ENCODE measurements at regions not wholly inside any gene's neighbourhood (a gene's known extent, or its start where the extent isn't known, plus 50 kb on each side); places are given as distances from the start of the nearest gene placed in this dataset.
"Not testable (repeated sequence)": the region's sequence is repeated elsewhere in the genome, so short reads cannot be mapped to it uniquely, and the experiment has no call there.

- ATAC-seq (ENCODE audit: poor library complexity) (peak; percentile 43), DNase-seq (no peak)
- intact Hi-C loops (cut with DNase I) = no loop called here
Observed at GRCh38 chr18:44343570-44343969, 337.1 kb upstream of the SETBP1 start.

DNA sequence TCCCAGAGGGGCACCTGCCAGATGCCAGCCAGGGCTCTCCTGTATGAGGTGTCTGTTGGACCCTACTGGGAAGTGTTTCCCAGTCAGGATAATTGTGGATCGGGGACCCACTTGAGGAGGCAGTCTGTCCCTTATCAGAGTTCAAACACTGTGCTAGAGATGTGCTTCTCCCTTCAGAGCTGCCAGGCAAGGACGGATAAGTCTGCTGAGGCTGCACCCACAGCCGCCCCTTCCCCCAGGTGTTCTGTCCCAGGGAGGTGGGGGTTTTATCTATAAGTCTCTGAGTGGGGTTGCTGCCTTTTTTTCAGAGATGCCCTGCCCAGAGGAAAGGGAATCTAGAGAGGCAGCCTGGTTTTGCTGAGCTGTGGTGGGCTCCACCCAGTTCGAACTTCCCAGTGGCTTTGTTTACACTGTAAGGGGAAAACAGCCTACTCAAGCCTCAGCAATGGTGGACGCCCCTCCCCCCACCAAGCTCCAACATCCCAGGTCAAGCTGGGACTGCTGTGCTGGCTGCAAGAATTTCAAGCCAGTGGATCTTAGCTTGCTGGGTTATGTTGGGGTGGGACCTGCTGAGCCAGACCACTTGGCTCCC lies 324.0 kb upstream of the SETBP1 start:
- intact Hi-C loops (cut with DNase I) = no loop called here
- ATAC-seq (ENCODE audit: poor library complexity) = no peak
- DNase-seq = no peak

GRCh38 chr18:44358402-44358801 lies 322.3 kb upstream of the SETBP1 start:
- intact Hi-C loops (cut with DNase I) = no loop called here
- DNase-seq (no peak), ATAC-seq (ENCODE audit: poor library complexity) (no peak)

- intact Hi-C loops (cut with DNase I); DNase-seq; ATAC-seq (ENCODE audit: poor library complexity): not testable (repeated sequence)
Observed at GRCh38 chr18:44359741-44360140, 320.9 kb upstream of the SETBP1 start.

GRCh38 chr18:44362213-44362612 lies 318.5 kb upstream of the SETBP1 start:
- intact Hi-C loops (cut with DNase I); ATAC-seq (ENCODE audit: poor library complexity); DNase-seq: not testable (repeated sequence)

DNA sequence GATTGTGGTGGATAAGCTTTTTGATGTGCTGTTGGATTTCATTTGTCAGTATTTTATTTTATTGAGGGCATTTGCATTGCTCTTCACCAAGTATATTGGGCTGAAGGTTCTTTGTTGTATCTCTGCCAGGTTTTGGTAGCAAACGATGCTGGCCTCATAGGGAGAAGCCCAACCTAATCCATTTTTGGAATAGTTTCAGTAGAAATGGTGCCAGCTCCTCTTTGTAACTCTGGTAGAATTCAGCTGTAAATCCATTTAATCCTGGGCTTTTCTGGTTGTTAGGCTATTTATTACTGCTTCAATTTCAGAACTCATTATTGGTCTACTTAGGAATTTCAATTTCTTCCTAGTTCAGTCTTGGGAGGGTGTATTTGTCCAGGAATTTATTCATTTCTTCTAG lies 309.8 kb upstream of the SETBP1 start:
- ATAC-seq (ENCODE audit: poor library complexity) = no peak
- DNase-seq = no peak
- intact Hi-C loops (cut with DNase I) = no loop called here

GRCh38 chr18:44374966-44375365 lies 305.7 kb upstream of the SETBP1 start:
- DNase-seq = no peak
- intact Hi-C loops (cut with DNase I) = no loop called here
- no peak for ATAC-seq (ENCODE audit: poor library complexity)

- DNase-seq = no peak
- no peak for ATAC-seq (ENCODE audit: poor library complexity)
- intact Hi-C loops (cut with DNase I) = no loop called here
Observed at GRCh38 chr18:44386401-44386800, 294.3 kb upstream of the SETBP1 start.

DNA sequence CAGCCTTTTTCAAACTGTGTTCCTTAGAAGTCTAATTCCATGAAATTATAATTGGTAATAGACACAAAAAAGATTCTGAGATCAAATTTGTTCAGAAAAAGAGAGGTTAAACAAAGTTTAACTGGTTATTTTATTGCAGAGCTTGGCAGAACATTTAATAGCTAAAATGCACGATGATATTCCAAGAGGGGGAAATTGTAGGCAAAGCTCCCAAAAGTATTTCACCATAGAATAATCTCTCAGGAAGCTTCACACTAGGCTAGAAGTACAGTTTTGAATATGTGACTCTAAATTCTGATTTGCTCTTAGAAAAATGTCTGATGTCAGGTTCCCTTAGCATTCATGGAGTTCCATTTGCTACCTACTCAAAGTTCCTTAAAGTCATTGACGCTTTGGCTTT lies 292.4 kb upstream of the SETBP1 start:
- intact Hi-C loops (cut with DNase I) = no loop called here
- ATAC-seq (ENCODE audit: poor library complexity) = no peak
- DNase-seq = no peak

DNA sequence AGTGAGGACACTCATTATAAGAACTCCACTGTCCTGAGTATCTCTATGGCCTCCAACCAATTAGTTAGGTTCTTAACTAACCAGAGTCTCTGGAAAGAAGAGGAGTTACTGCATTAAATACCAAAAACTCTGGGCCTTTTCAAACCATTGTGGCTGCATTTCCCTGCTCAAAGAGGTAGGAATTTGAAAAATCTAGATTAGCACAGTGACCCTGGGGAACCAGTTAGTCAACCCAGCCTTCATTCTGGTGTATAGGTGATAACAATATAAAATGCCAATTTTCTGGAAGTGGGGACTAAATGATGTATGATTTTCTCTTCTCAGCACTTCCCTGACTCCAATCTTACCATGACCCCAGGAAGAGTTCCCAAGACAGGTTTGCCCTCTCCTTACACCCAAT lies 287.8 kb upstream of the SETBP1 start:
- intact Hi-C loops (cut with DNase I) = no loop called here
- no peak for ATAC-seq (ENCODE audit: poor library complexity)
- DNase-seq = no peak

DNA sequence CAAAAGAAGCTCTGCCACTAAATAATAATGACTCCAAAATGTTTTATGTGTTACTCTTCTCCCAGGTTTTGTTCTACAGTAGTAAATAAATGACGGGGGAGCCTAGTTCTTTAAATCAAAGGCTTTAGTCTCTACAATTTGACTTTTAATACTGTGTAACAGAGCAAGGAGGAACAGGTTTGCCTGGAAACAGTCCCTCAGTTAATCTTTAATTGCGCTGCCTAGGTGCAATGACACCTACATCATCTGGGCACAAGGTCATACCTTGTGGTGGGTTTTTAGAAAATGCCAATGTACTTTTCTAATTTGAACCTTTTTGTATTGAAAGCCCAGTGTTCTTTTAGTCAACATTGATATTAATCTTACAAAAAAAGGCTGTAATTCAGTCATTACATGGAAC lies 287.3 kb upstream of the SETBP1 start:
- intact Hi-C loops (cut with DNase I) = no loop called here
- DNase-seq = no peak
- ATAC-seq (ENCODE audit: poor library complexity) = no peak

- intact Hi-C loops (cut with DNase I) = no loop called here
Observed at GRCh38 chr18:44396550-44396949, 284.1 kb upstream of the SETBP1 start.

GRCh38 chr18:44409071-44409470 lies 271.6 kb upstream of the SETBP1 start:
- no peak for ATAC-seq (ENCODE audit: poor library complexity)
- intact Hi-C loops (cut with DNase I) = no loop called here
- no peak for DNase-seq

More at GRCh38 chr18:44396550-44396949, 284.1 kb upstream of the SETBP1 start:
- ATAC-seq (ENCODE audit: poor library complexity) = no peak
- no peak for DNase-seq

GRCh38 chr18:44409515-44409914 lies 271.2 kb upstream of the SETBP1 start:
- DNase-seq = no peak
- intact Hi-C loops (cut with DNase I) = no loop called here
- no peak for ATAC-seq (ENCODE audit: poor library complexity)

- no peak for ATAC-seq (ENCODE audit: poor library complexity)
- intact Hi-C loops (cut with DNase I) = no loop called here
- no peak for DNase-seq
Observed at GRCh38 chr18:44410740-44411139, 269.9 kb upstream of the SETBP1 start.

DNA sequence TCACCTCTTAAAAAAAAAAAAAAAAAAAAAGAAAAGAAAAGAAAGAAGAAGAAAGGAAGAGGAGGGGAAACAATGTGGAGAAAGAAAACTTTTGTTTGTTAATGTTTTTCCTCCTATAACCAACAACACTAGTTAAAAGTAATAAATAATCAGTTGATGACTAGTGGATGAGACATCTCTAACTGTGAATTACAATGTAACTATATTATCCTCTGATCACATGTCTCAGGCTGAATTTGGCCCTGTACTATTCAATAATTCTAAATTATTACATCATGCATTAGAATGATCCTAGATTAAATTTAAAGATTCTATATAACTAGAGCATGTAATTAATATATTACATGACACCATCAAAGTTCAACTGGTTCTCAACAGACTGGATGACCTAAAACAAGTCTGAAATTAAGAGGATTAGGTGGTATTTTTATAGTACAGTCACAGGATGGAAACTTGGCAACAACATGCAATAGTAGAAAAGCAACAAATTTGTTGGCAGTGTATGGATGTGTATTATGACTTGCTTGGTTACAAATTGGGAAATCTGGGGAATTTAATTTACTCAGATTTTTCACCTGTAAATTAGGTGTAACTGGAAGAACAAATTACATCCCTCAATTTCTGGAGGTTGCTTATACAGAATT lies 269.3 kb upstream of the SETBP1 start:
- ATAC-seq (ENCODE audit: poor library complexity) = no peak
- intact Hi-C loops (cut with DNase I) = no loop called here
- no peak for DNase-seq

DNA sequence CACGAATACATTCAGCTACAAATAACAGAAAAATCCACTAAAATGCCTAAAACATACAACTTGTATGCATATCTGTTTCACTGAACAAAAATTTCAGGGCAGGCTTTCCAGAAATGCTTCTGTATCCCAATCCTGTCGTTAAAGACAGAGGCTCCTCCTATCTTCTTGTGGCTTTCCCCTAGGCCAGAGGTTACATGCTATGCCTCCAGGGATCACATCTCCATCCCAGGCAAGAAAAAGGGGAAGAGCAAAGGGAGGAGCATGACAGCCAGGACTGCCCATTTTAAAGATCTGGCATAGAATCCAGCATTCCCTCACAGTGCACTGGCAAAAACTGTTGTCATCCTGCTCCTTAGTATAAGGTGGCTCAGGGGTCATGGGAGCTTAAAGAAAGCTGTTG lies 268.7 kb upstream of the SETBP1 start:
- ATAC-seq (ENCODE audit: poor library complexity) (no peak), DNase-seq (no peak)
- intact Hi-C loops (cut with DNase I) = no loop called here

DNA sequence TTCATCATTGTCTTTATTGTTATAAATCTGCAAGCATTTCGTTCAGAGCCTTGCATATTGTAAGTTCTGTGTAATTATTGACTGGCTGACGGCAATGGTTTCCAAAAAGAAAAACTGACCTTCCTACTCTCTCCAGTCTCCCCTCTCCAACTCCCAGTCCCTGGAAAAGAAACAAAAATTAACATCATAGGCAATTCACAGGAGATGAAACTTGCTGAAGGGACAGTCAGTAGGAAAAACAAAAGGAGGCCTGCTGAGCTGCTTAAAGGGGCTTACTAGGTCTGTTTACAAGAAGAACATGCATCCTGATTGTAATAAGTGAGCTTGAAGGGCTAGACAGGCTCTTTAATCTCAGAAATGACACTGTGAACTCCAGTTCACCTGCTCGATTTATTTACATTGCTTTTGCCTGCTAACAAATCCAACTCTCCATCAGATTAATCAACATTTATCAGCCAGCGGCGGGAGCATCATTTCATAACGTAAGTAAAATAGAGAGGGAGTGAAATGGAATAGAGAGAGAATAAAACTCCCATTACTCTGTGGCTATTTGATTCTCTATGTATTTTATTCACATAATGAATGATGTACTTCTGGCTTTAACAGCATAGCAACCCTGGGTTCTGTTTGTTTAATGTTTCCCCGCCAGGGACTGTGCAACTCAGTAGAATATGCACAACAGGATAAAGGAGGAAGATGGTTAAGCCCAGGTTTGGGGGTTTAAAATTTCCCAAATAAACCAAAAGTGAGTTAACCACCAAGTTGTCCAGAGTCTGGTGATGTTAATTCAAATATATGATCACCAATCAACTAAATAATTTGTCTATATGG lies 256.7 kb upstream of the SETBP1 start:
- intact Hi-C loops (cut with DNase I) = no loop called here
- ATAC-seq (ENCODE audit: poor library complexity) = no peak
- no peak for DNase-seq

GRCh38 chr18:44424645-44425035 lies 256.0 kb upstream of the SETBP1 start:
- no peak for ATAC-seq (ENCODE audit: poor library complexity)
- intact Hi-C loops (cut with DNase I) = no loop called here
- DNase-seq = no peak

GRCh38 chr18:44425161-44425560 lies 255.5 kb upstream of the SETBP1 start:
- DNase-seq = no peak
- ATAC-seq (ENCODE audit: poor library complexity) = no peak
- intact Hi-C loops (cut with DNase I) = no loop called here

All from Right ventricle myocardium superior (tissue), 1 donor.